SHP77 treated with DMSO at 0.1 percent for 48 hours (cell line): ENCODE measurements at regions not wholly inside any gene's neighbourhood (a gene's known extent, or its start where the extent isn't known, plus 50 kb on each side); places are given as distances from the start of the nearest gene placed in this dataset.

Experiments
- DNase-seq: peaks from one replicate; lab custom pipeline; 2025; lab: John Stamatoyannopoulos, UW

- no peak for DNase-seq
Observed at GRCh38 chr2:128982001-128982400, 663.3 kb upstream of the HS6ST1 start.

- DNase-seq: no peak
Observed at GRCh38 chr2:128982670-128983069, 664.0 kb upstream of the HS6ST1 start.

- DNase-seq: no peak
Observed at GRCh38 chr2:128983094-128983493, 664.4 kb upstream of the HS6ST1 start.

DNA sequence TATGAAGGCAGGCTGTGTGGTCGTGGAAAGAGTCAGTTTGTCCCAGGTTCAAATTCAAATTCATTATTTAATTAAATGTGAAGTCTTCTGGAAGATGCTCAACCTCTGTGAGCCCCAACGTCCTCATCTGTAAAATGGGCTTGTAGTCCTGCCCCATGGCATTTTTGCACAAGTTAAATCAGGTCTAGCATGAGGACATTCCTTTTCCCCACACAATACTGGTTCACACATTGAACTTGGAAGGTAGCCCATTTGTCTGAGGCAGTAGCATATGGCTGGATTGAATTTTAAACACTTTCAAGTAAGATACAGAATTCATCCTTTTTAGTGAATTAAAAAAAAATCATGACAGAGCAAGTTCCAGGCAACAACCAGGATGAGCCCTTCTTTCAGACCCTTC lies 665.4 kb upstream of the HS6ST1 start:
- DNase-seq: no peak

GRCh38 chr2:128984855-128985254 lies 666.2 kb upstream of the HS6ST1 start:
- DNase-seq: no peak

- DNase-seq: no peak
Observed at GRCh38 chr2:128986026-128986715, 667.5 kb upstream of the HS6ST1 start.

DNA sequence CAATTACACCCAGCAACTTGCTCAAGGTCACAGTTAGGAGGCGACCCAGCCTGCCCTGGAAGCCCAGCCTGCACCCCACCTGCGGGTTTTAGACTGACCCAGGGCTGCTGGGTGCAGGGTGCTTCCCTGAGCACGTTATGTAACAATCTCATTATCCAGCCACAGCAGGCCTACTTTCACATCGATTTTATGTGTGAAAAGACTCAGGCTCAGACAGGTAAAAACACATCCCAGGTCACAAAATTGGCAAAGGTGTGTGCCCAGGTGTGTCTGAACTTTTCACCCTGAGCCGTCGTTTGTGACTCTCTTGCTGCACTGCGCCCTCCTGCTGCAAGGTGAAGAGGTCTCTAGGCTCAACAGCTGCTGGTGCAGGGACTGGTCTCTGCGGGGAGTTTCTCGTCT lies 668.2 kb upstream of the HS6ST1 start:
- DNase-seq: no peak

DNA sequence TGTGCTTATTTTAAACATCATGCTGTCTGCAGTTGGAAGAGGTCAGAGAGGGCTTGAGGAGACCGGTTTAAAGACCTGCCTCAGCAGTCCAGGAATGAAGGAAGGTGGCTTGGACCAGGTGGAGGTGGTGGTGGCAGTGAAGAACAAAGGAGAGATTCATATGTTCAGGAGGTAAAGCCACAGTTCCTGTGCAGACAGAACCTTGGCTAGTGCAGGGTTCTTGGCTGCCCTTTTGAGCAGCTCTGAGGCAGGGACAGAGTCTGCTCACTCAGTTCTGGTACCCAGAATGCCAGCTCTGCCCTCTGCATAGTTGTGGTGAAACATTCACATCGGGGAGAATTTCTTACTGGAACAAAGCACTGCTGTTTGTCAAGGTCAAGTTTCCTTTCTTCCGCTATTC lies 669.7 kb upstream of the HS6ST1 start:
- DNase-seq: no peak

DNA sequence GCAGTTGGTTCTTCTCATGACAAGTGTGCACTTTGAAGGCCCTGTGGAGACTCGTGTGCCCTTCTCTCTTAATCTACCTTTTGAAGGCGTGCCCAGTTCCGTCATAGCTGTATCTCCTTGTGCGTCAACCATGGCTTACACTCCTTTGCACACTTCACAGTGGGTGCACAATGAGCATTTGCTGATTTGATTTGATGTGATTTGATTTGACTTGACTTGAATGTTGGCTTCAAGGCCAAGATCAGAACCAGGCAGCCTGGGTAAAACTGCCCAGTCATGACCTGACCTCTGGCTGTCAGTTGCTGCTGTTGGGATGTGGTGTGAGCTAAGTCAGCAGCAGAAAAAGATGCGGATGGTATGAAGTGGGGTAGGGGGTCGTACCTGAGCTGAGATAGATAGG lies 670.3 kb upstream of the HS6ST1 start:
- DNase-seq: no peak

GRCh38 chr2:128995086-128995485 lies 676.4 kb upstream of the HS6ST1 start:
- DNase-seq: no peak

DNA sequence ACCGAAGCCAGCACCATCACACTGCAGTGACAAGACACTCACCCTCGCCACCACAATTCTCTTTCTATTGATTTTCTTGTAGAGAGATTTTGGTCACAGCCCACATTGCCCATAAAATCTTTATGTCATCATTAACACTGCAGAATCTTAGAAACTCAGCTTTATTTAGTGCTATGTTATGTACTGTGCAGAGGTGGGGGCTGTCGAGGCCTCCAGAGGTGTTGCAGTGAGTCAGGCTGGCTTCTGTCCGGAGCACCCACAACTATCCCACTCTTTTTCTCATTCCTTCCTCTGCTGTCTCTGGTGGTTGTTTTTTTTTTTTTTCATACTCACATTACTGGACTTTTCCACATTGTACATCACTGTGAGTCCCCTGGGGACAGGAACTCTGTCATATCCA lies 677.4 kb upstream of the HS6ST1 start:
- no peak for DNase-seq

GRCh38 chr2:128997166-128997866 lies 678.6 kb upstream of the HS6ST1 start:
- no peak for DNase-seq

DNA sequence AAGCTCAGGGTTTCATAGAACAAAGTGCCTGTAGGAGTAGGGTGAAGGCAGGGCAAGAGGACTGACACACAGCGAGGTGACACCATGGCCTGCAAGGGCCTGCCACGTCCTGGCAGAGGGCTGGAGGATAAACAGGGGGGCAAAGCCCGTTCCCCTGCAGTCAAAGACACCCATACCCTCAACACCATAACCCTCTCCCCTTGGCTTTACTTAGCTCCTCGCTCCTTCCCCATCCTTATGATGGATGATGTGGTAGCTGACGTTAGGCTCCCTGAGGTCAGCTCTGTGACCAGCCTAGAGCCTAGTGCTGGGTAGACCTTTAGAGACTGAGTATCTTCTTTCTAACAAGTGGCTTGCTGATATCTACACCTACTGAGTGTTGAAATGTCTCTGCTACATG lies 683.3 kb upstream of the HS6ST1 start:
- DNase-seq: no peak

DNA sequence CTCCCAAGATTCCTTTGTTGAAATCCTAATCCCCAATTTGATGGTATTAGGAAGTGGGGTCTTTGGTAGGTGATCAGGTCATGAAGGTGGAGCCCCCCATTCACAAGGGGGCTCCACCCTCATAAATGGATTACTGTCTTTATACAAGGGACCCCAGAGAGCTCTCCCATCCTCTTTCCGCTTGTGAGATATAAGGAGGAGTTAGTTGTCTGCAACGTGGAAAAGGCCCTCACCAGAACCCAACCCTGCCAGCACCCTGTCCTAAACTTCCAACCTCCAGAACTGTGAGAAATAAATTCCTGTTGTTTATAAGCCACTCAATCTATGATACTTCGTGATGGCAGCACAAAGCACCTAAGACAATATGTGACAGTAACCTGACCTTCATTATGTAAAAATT lies 684.1 kb upstream of the HS6ST1 start:
- DNase-seq: no peak

- peak; percentile 78 for DNase-seq
Observed at GRCh38 chr2:129004485-129004884, 685.8 kb upstream of the HS6ST1 start.

DNA sequence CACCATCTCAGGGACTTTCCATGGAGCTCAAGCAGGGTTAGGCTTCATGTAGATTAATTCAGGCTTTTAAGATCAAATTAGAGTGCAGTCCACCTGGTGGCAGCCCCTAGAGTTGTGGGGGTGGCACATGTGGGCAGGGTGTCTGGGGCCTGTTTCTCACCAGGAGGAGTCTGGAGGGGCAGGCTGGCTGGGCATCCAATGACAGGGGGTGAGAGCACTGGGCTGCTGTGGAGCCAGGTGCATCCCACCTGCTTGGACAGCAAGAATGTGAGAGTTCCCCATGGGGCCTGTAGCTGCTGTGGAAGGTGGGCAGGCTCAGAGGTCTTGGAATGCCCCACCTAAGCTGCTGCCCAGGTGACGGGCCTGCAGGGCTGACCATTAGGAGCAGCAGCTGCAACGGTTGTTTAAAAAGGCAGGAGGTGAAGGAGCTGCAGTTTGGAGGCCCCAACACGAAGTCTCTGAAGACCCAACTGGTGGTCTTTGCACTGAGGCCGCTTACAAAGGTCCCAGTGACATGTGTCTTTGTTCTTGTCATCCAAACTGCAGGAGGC lies 686.3 kb upstream of the HS6ST1 start:
- DNase-seq: no peak

DNA sequence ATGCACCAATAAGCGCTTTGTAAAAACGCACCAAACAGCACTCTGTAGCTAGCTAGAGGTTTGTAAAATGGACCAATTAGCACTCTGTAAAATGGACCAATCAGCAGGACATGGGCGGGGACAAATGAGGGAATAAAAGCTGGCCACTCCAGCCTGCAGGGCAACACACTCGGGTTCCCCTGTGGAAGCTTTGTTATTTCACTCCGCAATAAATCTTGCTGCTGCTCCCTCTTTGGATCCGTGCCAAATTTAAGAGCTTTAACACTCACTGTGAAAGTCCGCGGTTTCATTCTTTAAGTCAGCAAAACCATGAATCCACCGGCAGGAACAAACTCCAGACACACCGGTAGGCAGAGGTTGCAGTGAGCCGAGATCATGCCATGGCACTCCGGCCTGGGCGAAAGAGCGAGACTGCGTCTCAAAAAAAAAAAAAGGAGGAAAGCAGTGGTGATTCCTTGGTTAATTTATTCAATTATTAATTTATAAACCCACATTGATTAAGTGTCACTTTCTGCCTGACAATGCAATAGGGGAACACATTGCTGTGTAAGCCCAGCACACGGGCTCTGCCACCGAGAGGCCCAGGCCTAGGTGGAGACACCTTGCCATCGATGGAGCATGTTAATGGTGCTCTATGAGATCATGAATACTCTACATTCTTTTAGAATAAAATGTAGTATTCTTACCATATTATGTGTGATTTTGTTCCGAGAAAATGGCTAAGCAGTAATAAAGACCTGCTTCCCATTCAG lies 687.6 kb upstream of the HS6ST1 start:
- DNase-seq: no peak

DNA sequence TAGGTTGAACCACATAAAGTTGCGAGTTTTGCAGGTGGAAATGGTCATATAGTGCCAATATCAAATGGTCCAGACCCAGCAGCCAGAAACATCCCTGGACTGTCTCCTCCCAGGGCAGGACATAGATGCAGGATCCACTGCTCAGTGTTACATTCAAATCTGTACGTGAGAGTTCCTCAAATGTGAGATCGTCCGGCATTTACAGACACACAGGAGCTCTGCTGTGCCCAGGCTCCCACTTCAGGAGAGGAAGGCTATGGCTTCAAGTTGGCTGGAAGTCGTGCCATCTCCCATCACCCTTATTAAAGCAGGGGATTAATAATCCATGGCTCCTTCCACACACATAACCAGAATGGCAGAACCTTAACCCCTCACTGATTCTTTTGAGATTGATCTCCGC lies 688.2 kb upstream of the HS6ST1 start:
- DNase-seq: no peak

DNA sequence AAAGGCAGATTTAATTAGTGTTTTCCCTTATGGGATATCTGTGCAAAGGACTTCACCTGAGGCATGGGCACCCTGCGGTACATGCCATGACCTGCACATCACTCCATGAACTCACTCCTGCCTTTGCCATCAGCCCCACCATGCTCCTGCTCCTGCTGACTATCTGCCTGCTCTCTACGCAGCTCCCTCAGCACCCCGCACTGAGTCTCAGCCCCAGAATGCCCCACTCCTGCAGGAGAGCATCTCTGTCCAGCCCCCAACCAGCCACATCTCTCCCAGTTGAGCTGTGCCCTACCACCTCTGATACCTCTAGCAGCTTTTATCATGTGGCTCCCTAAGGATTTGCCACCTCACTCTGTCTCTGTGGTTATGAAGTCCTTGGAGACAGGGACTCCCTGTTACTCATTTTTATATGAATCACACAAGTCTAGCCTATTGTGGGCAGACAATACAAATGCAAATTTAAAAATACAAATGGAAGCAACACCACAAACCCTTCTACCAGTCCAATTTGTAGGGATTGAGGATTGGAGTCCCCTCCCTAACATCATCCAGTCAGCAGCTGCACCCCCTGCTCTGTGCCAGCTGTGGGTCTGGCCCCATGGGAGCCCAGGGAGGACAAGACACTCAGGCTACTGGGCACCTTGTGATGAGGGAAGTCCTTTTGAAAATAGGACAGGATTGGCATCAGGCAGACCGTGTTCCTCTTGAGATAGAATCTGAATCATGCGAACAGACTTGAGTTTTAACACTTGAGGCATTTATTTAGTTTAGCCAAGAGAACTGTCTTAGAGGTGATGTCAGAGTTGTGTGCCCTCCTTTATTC lies 689.6 kb upstream of the HS6ST1 start:
- DNase-seq: no peak

DNA sequence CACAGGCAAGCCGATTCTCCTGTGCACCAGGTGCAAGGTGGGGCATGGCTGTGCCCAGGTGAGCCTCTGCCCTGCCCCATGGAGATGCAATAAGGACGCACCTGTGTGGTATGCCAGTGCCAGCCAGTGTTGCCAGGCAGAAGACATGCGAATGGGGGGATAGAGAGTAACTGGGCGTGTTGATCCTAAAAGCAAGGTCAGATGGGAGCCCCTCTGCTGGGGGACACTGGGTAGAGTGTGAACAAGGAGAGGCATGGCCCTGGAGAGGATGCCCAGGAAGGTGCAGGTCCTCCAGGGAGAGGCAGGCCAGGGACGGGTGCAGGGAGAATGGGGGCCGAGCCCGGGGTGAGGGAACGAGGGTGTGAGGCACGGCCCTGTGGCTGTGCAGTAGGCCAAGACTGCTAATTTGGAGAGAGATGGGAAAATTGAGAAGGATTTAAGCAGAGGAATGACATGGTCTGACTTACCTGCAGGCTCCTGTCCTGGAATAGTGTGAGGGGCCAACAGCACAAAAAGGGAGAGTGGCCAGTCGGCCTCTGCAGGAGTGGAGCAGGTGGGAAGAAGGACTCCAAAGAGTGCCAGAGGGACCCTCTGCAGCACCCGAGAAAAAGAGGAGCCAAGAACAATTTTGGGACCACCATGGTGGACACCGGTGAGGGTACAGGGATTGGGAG lies 690.4 kb upstream of the HS6ST1 start:
- no peak for DNase-seq

DNA sequence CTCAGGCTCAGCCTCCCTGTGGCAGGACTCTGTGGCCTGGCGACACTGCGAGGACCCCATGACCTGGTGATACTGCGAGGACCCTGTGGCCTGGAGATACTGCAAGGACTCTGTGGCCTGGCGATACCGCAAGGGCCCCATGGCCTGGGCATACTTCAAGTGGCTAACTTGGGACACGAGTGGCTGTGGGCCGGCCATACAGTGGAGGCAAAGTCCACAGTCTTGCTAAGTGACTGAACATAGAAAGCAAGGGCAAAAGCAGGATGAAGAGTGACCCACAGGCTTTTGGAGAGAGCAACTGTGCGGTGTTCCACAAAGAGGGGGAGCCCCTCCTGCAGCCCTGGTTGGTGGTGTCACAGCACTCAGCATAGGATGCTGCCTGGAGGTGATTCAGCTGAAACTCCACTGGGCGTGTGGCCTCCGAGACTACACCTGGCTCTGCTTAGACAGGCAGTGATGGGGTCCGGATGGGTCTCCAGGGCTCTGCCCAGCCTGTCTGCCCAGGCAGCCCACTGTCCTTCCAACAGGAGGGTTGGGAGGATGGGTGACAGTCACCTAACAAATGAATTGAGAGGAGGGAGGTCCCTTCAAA lies 691.0 kb upstream of the HS6ST1 start:
- DNase-seq: no peak
